ENCODE measurements at regions not wholly inside any gene's neighbourhood (a gene's known extent, or its start where the extent isn't known, plus 50 kb on each side); places are given as distances from the start of the nearest gene placed in this dataset.

DNA sequence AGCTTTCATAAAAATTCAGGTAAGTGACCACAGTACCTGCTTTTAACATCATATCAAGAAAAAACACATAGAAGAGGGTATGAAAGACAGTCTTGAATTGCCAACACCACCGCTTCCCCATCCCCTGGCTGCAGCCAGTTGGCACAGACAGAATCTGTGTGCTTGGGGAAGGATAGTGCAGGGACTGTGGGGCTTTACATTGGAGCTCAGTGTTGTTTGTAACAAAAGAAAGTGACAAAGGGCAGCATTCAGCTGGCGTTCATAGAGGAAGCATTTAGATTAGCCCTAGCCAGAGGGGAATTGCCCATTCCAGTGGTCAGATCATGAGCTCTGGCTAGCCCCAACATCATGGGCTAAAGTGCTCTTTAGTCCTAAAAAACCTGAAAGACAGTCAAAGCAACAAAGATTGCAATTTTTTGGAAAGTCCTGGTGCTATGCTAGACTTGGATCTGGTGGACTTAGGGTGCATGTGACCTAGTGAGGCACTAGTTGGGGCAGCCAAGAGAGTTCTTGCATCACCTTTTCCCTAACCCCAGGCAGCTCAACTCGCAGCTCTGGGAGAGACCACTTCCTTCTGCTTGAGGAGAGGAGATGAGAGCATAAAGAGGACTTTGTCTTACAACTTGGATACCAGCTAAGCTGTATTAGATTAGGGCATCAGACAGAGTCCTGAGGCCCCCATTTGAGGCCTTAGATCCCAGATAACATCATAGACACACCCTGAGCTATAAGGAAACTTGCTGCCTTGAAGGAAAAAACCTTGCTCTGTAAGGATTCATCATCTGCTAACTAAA lies 1602.4 kb upstream of the ADGRL3 start:
- H3K4me1 Mint-ChIP-seq (ENCODE audit: low read depth): no peaks in the 10 kb centered on the region
- peaks cover 5% of the 10 kb centered on the region for H3K9me3 Mint-ChIP-seq (ENCODE audit: insufficient read depth)
- ATAC-seq: no peak
- no peaks in the 10 kb centered on the region for H3K36me3 Mint-ChIP-seq (ENCODE audit: low read depth)
- no peak for DNase-seq
- H3K27ac Mint-ChIP-seq: no peak overlapping the region
- no peak overlapping the region for H3K4me3 Mint-ChIP-seq
- no peaks in the 10 kb centered on the region for H3K27me3 Mint-ChIP-seq (ENCODE audit: low read depth)
- ChIA-PET CTCF (no interaction called here), POLR2A (no interaction called here)

DNA sequence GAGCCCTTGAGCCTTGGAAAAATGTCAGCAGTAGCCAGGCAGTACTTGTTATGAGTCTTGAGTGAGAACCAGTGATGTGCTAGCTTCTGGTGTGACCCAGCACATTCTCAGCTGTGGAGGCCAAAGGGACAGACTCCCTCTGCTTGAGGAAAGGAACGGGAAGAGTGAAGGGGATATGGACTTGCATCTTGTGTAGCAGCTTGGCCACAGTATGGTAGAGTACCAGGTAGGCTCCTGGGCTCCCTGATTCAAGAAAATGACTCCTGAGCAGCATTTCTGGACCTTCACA lies 1601.9 kb upstream of the ADGRL3 start:
- no peak for ATAC-seq
- POLR2A ChIA-PET: no interaction called here
- CTCF ChIA-PET: no interaction called here
- Mint-ChIP-seq H3K36me3 (ENCODE audit: low read depth) (no peaks in the 10 kb centered on the region), H3K27me3 (ENCODE audit: low read depth) (no peaks in the 10 kb centered on the region), H3K4me3 (no peak overlapping the region), H3K27ac (no peak overlapping the region), H3K9me3 (ENCODE audit: insufficient read depth) (peaks cover 5% of the 10 kb centered on the region), H3K4me1 (ENCODE audit: low read depth) (no peaks in the 10 kb centered on the region)
- no peak for DNase-seq

DNA sequence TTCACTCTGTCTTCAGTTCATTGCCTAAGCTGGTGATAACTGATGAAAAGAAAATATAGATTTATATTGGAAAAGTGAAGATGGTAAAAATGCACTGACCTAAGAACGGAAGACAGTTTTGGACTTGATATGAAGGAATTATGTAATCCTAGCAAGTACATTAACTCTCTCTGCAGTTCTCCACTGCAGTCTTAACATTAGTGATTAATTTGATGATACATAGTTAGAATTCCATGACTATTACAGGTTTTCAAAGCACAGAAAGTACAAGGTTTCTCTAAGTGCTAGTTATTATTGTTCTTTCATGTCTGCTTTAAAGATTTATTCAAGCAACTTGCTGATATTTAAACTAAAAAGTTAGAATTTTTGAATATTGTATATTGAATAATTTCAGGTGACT lies 1591.7 kb upstream of the ADGRL3 start:
- no peak for DNase-seq
- no peak overlapping the region for H3K27ac Mint-ChIP-seq
- no peaks in the 10 kb centered on the region for H3K4me1 Mint-ChIP-seq (ENCODE audit: low read depth)
- no peak overlapping the region for H3K4me3 Mint-ChIP-seq
- no peaks in the 10 kb centered on the region for H3K36me3 Mint-ChIP-seq (ENCODE audit: low read depth)
- no peaks in the 10 kb centered on the region for H3K9me3 Mint-ChIP-seq (ENCODE audit: insufficient read depth)
- H3K27me3 Mint-ChIP-seq (ENCODE audit: low read depth): no peaks in the 10 kb centered on the region
- ATAC-seq: no peak
- ChIA-PET POLR2A (no interaction called here), CTCF (no interaction called here)

DNA sequence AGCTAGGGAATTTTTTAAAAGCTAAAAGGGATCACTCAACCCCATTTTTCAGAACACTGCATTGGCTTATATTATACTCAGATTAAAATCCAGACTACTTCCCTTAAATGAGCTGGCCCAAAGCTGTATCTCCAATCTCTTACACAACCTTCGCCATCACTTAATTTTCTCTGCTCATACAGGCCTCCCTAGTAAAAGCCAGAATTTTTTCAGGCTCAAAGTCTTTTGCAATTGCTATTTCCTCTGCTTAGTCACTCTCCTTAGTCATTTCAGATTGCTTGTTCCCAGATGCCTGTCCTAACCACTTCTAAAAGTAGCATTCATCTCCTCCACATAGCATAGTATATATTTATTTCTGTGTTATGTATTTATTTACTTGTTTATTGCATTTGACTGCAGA lies 1587.9 kb upstream of the ADGRL3 start:
- CTCF ChIA-PET: no interaction called here
- POLR2A ChIA-PET: no interaction called here
- no peak for ATAC-seq
- no peak overlapping the region for H3K27ac Mint-ChIP-seq
- no peak for DNase-seq
- H3K4me3 Mint-ChIP-seq: no peak overlapping the region
- peaks cover 3% of the 10 kb centered on the region for H3K9me3 Mint-ChIP-seq (ENCODE audit: insufficient read depth)
- no peaks in the 10 kb centered on the region for H3K4me1 Mint-ChIP-seq (ENCODE audit: low read depth)
- H3K27me3 Mint-ChIP-seq (ENCODE audit: low read depth): no peaks in the 10 kb centered on the region
- H3K36me3 Mint-ChIP-seq (ENCODE audit: low read depth): no peaks in the 10 kb centered on the region

DNA sequence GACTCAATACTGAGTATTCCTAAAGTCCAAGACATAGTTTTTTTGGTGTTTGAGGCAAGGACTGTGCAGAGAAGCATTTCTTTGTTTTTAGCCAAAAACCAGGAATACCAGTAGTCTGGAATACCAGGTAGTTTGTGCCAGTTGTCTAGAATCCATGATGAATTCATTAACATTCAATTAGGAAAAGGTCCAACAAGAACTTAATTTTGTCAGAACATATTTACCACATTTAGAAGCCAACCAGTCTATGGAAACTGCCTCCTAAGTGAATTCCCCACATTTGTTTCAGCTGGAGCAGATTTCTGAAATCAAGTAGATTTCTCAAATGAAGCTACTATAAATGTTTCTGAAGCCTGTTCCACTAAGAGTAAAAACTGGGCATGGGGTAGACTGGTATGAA lies 1584.8 kb upstream of the ADGRL3 start:
- no peak for ATAC-seq
- no peak for DNase-seq
- Mint-ChIP-seq H3K9me3 (ENCODE audit: insufficient read depth) (peaks cover 7% of the 10 kb centered on the region), H3K27ac (no peak overlapping the region), H3K4me3 (no peak overlapping the region), H3K27me3 (ENCODE audit: low read depth) (no peaks in the 10 kb centered on the region), H3K36me3 (ENCODE audit: low read depth) (no peaks in the 10 kb centered on the region), H3K4me1 (ENCODE audit: low read depth) (no peaks in the 10 kb centered on the region)
- ChIA-PET POLR2A (no interaction called here), CTCF (no interaction called here)

DNA sequence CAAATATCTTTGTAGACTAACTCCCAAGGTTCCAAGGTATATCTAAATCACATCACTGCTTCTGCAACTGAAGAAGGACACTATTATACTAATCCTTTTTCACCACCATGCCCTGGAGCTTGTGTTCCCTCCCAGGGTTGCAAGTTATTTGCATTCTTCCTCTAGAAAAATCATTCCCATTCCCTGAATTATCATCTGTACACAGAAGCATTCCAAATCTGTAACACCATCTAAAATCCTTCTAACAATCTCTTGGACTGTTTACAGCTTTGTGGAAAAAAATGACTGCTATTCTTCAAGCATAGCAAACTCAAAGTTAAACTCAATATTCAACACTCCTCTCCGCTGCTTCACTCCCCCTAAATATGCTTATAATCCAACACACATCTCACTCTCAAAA lies 1570.8 kb upstream of the ADGRL3 start:
- ChIA-PET POLR2A (no interaction called here), CTCF (no interaction called here)
- H3K4me1 Mint-ChIP-seq (ENCODE audit: low read depth): no peaks in the 10 kb centered on the region
- H3K9me3 Mint-ChIP-seq (ENCODE audit: insufficient read depth): peaks cover 6% of the 10 kb centered on the region
- H3K27ac Mint-ChIP-seq: no peak overlapping the region
- H3K27me3 Mint-ChIP-seq (ENCODE audit: low read depth): no peaks in the 10 kb centered on the region
- DNase-seq: no peak
- H3K36me3 Mint-ChIP-seq (ENCODE audit: low read depth): no peaks in the 10 kb centered on the region
- no peak for ATAC-seq
- H3K4me3 Mint-ChIP-seq: no peak overlapping the region

DNA sequence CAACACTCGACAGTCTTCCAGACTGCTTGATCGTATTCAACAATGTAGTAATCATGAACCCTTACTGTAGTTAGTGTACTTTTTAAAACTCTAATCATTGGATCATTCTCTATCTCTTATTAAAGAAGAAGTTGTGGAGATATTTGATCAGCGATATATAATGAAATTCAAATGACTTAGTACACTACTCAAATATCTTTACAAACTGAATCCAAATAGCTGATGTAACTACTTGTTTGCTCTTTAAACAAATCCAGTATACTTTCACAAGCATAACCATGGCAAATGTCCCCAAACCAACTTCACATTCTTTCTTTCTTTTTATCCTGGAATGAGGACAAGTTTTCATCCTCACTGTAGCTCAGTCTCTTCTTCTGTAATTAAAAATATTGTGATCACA lies 1569.9 kb upstream of the ADGRL3 start:
- H3K4me1 Mint-ChIP-seq (ENCODE audit: low read depth): no peaks in the 10 kb centered on the region
- H3K4me3 Mint-ChIP-seq: no peak overlapping the region
- no peak for ATAC-seq

DNA sequence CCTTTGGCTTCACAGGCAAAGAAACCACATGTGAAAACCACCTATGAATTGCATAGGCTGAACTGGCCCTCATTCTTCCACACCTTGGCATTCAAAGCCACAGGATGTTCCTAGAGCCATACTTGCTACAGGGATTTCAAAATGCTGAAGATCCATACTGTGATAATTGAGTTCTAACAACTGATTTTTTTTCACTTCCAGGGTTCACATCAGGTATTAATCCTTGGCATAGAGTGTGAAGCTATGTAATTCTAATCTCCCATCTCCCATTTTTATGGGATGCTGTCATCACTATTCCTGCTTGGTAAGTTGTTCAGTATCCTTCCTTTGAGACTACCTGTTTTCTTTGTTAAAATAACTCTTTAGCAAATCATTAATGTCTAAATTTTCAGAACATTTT lies 1569.2 kb upstream of the ADGRL3 start:
- no peak for ATAC-seq
- POLR2A ChIA-PET: no interaction called here
- peaks cover 6% of the 10 kb centered on the region for H3K9me3 Mint-ChIP-seq (ENCODE audit: insufficient read depth)
- H3K27ac Mint-ChIP-seq: no peak overlapping the region
- CTCF ChIA-PET: no interaction called here
- H3K36me3 Mint-ChIP-seq (ENCODE audit: low read depth): no peaks in the 10 kb centered on the region
- no peak overlapping the region for H3K4me3 Mint-ChIP-seq
- no peak for DNase-seq
- H3K4me1 Mint-ChIP-seq (ENCODE audit: low read depth): no peaks in the 10 kb centered on the region
- no peaks in the 10 kb centered on the region for H3K27me3 Mint-ChIP-seq (ENCODE audit: low read depth)

More for the DNA sequence above, 1569.9 kb upstream of the ADGRL3 start:
- H3K9me3 Mint-ChIP-seq (ENCODE audit: insufficient read depth): peaks cover 6% of the 10 kb centered on the region
- no peak overlapping the region for H3K27ac Mint-ChIP-seq
- no peaks in the 10 kb centered on the region for H3K36me3 Mint-ChIP-seq (ENCODE audit: low read depth)
- ChIA-PET CTCF (no interaction called here), POLR2A (no interaction called here)
- no peak for DNase-seq
- no peaks in the 10 kb centered on the region for H3K27me3 Mint-ChIP-seq (ENCODE audit: low read depth)

DNA sequence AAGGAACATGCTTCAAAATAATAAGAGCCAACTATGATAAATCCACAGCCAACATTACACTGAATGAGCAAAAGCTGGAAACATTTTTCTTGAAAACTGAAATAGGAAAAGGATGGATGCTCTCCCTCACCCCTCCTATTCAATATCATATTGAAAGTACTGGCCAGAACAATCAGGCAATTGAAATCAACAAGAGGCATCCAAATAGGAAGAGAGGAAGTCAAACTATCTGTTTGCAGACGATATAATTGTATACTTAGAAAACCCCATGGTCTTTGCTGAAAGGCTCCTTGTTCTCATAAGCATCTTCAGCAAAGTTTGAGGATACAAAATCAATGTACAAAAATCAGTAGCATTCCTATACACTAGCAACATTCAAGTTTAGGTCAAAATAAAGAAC lies 1562.5 kb upstream of the ADGRL3 start:
- ATAC-seq: no peak
- no peaks in the 10 kb centered on the region for H3K36me3 Mint-ChIP-seq (ENCODE audit: low read depth)
- no peaks in the 10 kb centered on the region for H3K4me1 Mint-ChIP-seq (ENCODE audit: low read depth)
- CTCF ChIA-PET: no interaction called here
- no peak overlapping the region for H3K4me3 Mint-ChIP-seq
- H3K27me3 Mint-ChIP-seq (ENCODE audit: low read depth): no peaks in the 10 kb centered on the region
- POLR2A ChIA-PET: no interaction called here
- H3K9me3 Mint-ChIP-seq (ENCODE audit: insufficient read depth): peaks cover 8% of the 10 kb centered on the region
- no peak overlapping the region for H3K27ac Mint-ChIP-seq
- no peak for DNase-seq

DNA sequence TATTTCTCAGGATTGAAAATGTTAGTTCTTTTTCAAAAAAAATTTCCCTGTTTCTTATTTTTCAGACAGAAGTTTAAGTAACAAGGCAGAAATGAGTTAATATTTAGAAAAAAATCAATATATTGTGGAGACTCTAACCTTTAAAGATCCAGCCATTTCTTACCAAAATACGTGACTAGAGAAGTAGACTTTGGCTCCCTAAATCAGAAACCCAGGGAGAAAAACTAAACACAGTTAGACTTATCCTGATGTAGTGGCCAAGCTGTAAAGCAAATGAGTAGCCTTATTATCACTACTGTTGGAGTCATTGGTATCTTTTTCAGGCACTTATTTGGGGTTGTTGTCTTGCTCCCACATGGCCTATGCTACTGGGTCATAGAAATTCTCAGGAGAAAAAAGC lies 1556.4 kb upstream of the ADGRL3 start:
- Mint-ChIP-seq H3K27me3 (ENCODE audit: low read depth) (no peaks in the 10 kb centered on the region), H3K4me3 (no peak overlapping the region), H3K27ac (no peak overlapping the region), H3K36me3 (ENCODE audit: low read depth) (no peaks in the 10 kb centered on the region), H3K9me3 (ENCODE audit: insufficient read depth) (peaks cover 6% of the 10 kb centered on the region), H3K4me1 (ENCODE audit: low read depth) (no peaks in the 10 kb centered on the region)
- ChIA-PET CTCF (no interaction called here), POLR2A (no interaction called here)
- DNase-seq (no peak), ATAC-seq (no peak)

DNA sequence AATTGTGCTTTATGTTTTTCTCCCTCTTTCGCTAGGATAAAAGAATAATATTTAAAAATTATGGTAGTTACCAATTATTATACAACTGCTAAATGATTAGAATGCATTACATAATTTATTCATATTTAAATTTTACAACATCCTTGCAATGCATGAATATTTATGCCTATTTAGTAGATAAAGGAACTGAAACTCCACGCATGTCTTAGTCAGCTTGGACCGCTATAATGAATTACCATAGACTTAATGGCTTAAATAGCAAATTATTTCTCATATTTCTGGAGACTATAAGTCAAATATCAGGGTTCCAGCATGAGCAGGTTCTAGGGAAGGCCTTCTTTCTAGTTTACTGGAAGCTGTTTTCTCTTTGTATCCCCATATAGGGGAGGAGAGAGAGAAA lies 1555.4 kb upstream of the ADGRL3 start:
- H3K4me1 Mint-ChIP-seq (ENCODE audit: low read depth): no peaks in the 10 kb centered on the region
- H3K36me3 Mint-ChIP-seq (ENCODE audit: low read depth): no peaks in the 10 kb centered on the region
- ATAC-seq: no peak
- CTCF ChIA-PET: no interaction called here
- no peak overlapping the region for H3K4me3 Mint-ChIP-seq
- H3K27me3 Mint-ChIP-seq (ENCODE audit: low read depth): no peaks in the 10 kb centered on the region
- no peak for DNase-seq
- POLR2A ChIA-PET: no interaction called here
- H3K9me3 Mint-ChIP-seq (ENCODE audit: insufficient read depth): peaks cover 3% of the 10 kb centered on the region
- no peak overlapping the region for H3K27ac Mint-ChIP-seq

DNA sequence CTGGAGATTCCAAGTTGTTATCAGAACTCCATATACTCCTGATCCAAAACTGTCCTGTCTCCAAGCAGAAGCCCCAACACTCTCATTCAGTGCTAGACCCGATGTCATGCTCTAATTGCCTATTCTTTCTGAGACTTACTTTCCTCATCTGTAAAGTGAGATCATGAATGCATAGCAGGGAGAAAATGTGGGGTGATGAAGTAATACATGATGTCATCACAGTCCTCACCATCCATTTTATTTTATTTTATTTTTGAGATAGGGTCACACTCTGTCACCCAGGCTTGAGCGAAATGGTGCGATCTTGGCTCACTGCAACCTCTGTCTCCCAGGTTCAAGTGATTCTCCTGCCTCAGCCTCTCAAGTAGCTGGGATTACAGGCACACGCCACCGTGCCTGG lies 1554.0 kb upstream of the ADGRL3 start:
- ChIA-PET CTCF (no interaction called here), POLR2A (no interaction called here)
- Mint-ChIP-seq H3K4me3 (no peak overlapping the region), H3K9me3 (ENCODE audit: insufficient read depth) (peaks cover 3% of the 10 kb centered on the region), H3K36me3 (ENCODE audit: low read depth) (no peaks in the 10 kb centered on the region), H3K27ac (no peak overlapping the region), H3K4me1 (ENCODE audit: low read depth) (no peaks in the 10 kb centered on the region), H3K27me3 (ENCODE audit: low read depth) (no peaks in the 10 kb centered on the region)
- DNase-seq (no peak), ATAC-seq (no peak)

DNA sequence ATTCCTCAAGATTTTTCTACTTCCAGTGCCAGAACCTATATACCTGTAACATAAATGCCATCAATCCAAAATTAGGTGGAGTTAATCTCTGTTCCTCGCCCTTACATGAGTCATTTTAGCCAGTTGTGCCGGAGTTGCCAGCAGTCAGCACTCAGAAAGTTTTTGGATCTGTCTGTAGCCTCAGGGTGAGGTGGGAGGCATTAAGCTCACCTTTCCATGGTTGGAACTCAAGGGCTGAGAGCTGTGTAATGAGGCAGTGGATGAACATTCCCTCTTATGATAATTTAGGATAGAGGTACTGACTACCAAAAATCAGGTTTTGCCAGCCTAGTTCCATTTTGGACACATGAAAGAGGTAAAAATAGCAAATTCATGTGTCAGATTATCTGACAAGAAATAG lies 1553.1 kb upstream of the ADGRL3 start:
- H3K4me3 Mint-ChIP-seq: no peak overlapping the region
- ChIA-PET CTCF (no interaction called here), POLR2A (no interaction called here)
- ATAC-seq: no peak
- H3K9me3 Mint-ChIP-seq (ENCODE audit: insufficient read depth): peaks cover 2% of the 10 kb centered on the region
- H3K4me1 Mint-ChIP-seq (ENCODE audit: low read depth): no peaks in the 10 kb centered on the region
- H3K27ac Mint-ChIP-seq: no peak overlapping the region
- no peak for DNase-seq
- H3K27me3 Mint-ChIP-seq (ENCODE audit: low read depth): no peaks in the 10 kb centered on the region
- no peaks in the 10 kb centered on the region for H3K36me3 Mint-ChIP-seq (ENCODE audit: low read depth)
